ENCODE measurements at regions not wholly inside any gene's neighbourhood (a gene's known extent, or its start where the extent isn't known, plus 50 kb on each side); places are given as distances from the start of the nearest gene placed in this dataset.
"Not testable (repeated sequence)": the region's sequence is repeated elsewhere in the genome, so short reads cannot be mapped to it uniquely, and the experiment has no call there.

GRCh38 chr2:2728635-2729034, 397.6 kb upstream of the MYT1L start:
- H4K5ac ChIP-seq (ENCODE audit: low read length), result no peak overlapping the region
- H3K4me3 ChIP-seq (ENCODE audit: low read length), result no peak overlapping the region
- H3K4ac ChIP-seq (ENCODE audit: low read depth, low read length), result no peak overlapping the region
- no peak overlapping the region for H2AK5ac ChIP-seq (ENCODE audit: low read length)
- no CpG with 5 or more reads among the region's 18 CpGs for WGBS (ENCODE audit: extremely low coverage, insufficient coverage, low lambda C conversion rate)
- no peak overlapping the region for H3K56ac ChIP-seq (ENCODE audit: low read length)
- H3K79me1 ChIP-seq (ENCODE audit: low read length), result no peaks in the 10 kb centered on the region
- H3K9ac ChIP-seq (ENCODE audit: low read length), result no peak overlapping the region
- H2BK15ac ChIP-seq (replicated peaks; ENCODE audit: low read depth), result no peak overlapping the region
- H2BK120ac ChIP-seq (ENCODE audit: low read depth, low read length), result no peak overlapping the region
- no peak overlapping the region for H3K4me2 ChIP-seq (ENCODE audit: low read length)
- no peak overlapping the region for H3K27ac ChIP-seq (ENCODE audit: low read depth, low read length)
- no peak overlapping the region for H3K18ac ChIP-seq (ENCODE audit: low read length)
- no peaks in the 10 kb centered on the region for H3K27me3 ChIP-seq (ENCODE audit: insufficient read depth, low read length, poor library complexity)
- H3K23ac ChIP-seq (ENCODE audit: low read length), result no peak overlapping the region
- no peak overlapping the region for H4K8ac ChIP-seq (ENCODE audit: low read depth, low read length)
- H3K79me2 ChIP-seq (ENCODE audit: control insufficient read depth, insufficient read depth, low read length), result no peaks in the 10 kb centered on the region
- no peaks in the 10 kb centered on the region for H3K36me3 ChIP-seq (ENCODE audit: control insufficient read depth, insufficient read depth, low read length)
- no peaks in the 10 kb centered on the region for H3K4me1 ChIP-seq (ENCODE audit: control insufficient read depth, low read depth, low read length)
- H2BK5ac ChIP-seq (ENCODE audit: low read length), result no peak overlapping the region
- no peak for DNase-seq

- no peaks in the 10 kb centered on the region for H3K4me1 ChIP-seq (ENCODE audit: control insufficient read depth, low read depth, low read length)
- no peak overlapping the region for H2BK5ac ChIP-seq (ENCODE audit: low read length)
- H3K79me1 ChIP-seq (ENCODE audit: low read length), result no peaks in the 10 kb centered on the region
- no peak overlapping the region for H2BK15ac ChIP-seq (replicated peaks; ENCODE audit: low read depth)
- H2BK120ac ChIP-seq (ENCODE audit: low read depth, low read length), result no peak overlapping the region
- H3K9ac ChIP-seq (ENCODE audit: low read length), result no peak overlapping the region
- H3K27ac ChIP-seq (ENCODE audit: low read depth, low read length), result no peak overlapping the region
- no peaks in the 10 kb centered on the region for H3K27me3 ChIP-seq (ENCODE audit: insufficient read depth, low read length, poor library complexity)
- no peak overlapping the region for H3K4me2 ChIP-seq (ENCODE audit: low read length)
- no peak overlapping the region for H4K5ac ChIP-seq (ENCODE audit: low read length)
- no peak overlapping the region for H2AK5ac ChIP-seq (ENCODE audit: low read length)
- H3K36me3 ChIP-seq (ENCODE audit: control insufficient read depth, insufficient read depth, low read length), result no peaks in the 10 kb centered on the region
- WGBS (ENCODE audit: extremely low coverage, insufficient coverage, low lambda C conversion rate), result no CpG with 5 or more reads among the region's 18 CpGs
- no peak overlapping the region for H3K4ac ChIP-seq (ENCODE audit: low read depth, low read length)
- no peak overlapping the region for H3K4me3 ChIP-seq (ENCODE audit: low read length)
- H3K23ac ChIP-seq (ENCODE audit: low read length), result no peak overlapping the region
- no peaks in the 10 kb centered on the region for H3K79me2 ChIP-seq (ENCODE audit: control insufficient read depth, insufficient read depth, low read length)
- H3K18ac ChIP-seq (ENCODE audit: low read length), result no peak overlapping the region
- DNase-seq, result no peak
- H4K8ac ChIP-seq (ENCODE audit: low read depth, low read length), result no peak overlapping the region
- H3K56ac ChIP-seq (ENCODE audit: low read length), result no peak overlapping the region
These were observed 396.9 kb upstream of the MYT1L start for GRCh38 chr2:2727876-2728511.

DNA sequence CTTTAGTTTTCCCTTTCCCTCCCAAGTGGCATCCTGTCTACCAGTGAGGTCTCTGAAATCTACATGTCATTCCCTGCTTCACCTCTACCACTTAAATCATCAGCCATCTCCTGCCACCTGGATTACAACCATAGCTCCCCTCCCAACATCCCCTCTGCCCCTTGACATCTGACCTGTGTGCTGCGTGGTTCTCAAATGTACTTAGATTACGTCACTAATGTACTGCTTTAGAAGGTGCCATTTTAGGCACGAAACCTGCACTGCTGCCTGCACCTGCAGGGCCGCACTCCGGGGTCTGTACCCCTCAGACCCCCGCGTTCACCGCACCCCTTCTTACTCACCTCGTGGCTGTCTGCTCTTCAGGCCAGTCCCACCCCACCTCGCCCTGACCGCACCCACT, 395.1 kb upstream of the MYT1L start:
- WGBS (ENCODE audit: extremely low coverage, insufficient coverage, low lambda C conversion rate), result no CpG with 5 or more reads among the region's 11 CpGs
- H3K4me3 ChIP-seq (ENCODE audit: low read length), result no peak overlapping the region
- no peak overlapping the region for H2AK5ac ChIP-seq (ENCODE audit: low read length)
- H2BK15ac ChIP-seq (replicated peaks; ENCODE audit: low read depth), result no peak overlapping the region
- no peak overlapping the region for H3K9ac ChIP-seq (ENCODE audit: low read length)
- DNase-seq, result no peak
- no peak overlapping the region for H3K4me2 ChIP-seq (ENCODE audit: low read length)
- no peak overlapping the region for H3K23ac ChIP-seq (ENCODE audit: low read length)
- H4K5ac ChIP-seq (ENCODE audit: low read length), result no peak overlapping the region
- no peak overlapping the region for H4K8ac ChIP-seq (ENCODE audit: low read depth, low read length)
- no peaks in the 10 kb centered on the region for H3K36me3 ChIP-seq (ENCODE audit: control insufficient read depth, insufficient read depth, low read length)
- no peak overlapping the region for H2BK120ac ChIP-seq (ENCODE audit: low read depth, low read length)
- H3K18ac ChIP-seq (ENCODE audit: low read length), result no peak overlapping the region
- no peak overlapping the region for H3K4ac ChIP-seq (ENCODE audit: low read depth, low read length)
- no peak overlapping the region for H3K56ac ChIP-seq (ENCODE audit: low read length)
- H3K79me1 ChIP-seq (ENCODE audit: low read length), result no peaks in the 10 kb centered on the region
- no peak overlapping the region for H2BK5ac ChIP-seq (ENCODE audit: low read length)
- no peaks in the 10 kb centered on the region for H3K27me3 ChIP-seq (ENCODE audit: insufficient read depth, low read length, poor library complexity)
- no peaks in the 10 kb centered on the region for H3K79me2 ChIP-seq (ENCODE audit: control insufficient read depth, insufficient read depth, low read length)
- no peaks in the 10 kb centered on the region for H3K4me1 ChIP-seq (ENCODE audit: control insufficient read depth, low read depth, low read length)
- H3K27ac ChIP-seq (ENCODE audit: low read depth, low read length), result no peak overlapping the region

DNA sequence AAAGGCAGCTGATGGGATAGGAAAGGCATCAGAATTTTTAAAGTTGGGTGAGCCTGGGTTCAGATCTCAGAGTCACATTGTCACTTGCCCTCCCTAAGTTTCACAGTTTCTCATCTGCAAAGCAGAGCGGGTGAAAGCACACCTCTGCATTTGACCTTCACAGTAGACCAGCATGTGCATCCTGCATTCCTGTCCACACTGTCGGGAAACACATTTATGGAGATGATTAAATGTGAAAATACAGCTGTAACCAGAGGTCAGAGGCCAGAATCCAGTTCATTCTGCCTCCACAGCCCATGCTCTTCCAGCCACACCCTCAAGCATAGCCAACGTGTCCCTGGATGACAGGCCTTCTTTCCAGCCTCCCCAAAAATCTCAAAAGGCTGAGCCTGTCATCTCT, 392.0 kb upstream of the MYT1L start:
- Histone ChIP-seq H2BK120ac (ENCODE audit: low read depth, low read length) (no peak overlapping the region), H3K79me2 (ENCODE audit: control insufficient read depth, insufficient read depth, low read length) (no peaks in the 10 kb centered on the region), H3K4me3 (ENCODE audit: low read length) (no peak overlapping the region), H3K4ac (ENCODE audit: low read depth, low read length) (no peak overlapping the region), H3K79me1 (ENCODE audit: low read length) (no peaks in the 10 kb centered on the region), H3K36me3 (ENCODE audit: control insufficient read depth, insufficient read depth, low read length) (no peaks in the 10 kb centered on the region), H3K18ac (ENCODE audit: low read length) (no peak overlapping the region), H3K27me3 (ENCODE audit: insufficient read depth, low read length, poor library complexity) (no peaks in the 10 kb centered on the region), H3K9ac (ENCODE audit: low read length) (no peak overlapping the region), H3K23ac (ENCODE audit: low read length) (no peak overlapping the region), H3K27ac (ENCODE audit: low read depth, low read length) (no peak overlapping the region), H4K8ac (ENCODE audit: low read depth, low read length) (no peak overlapping the region), H4K5ac (ENCODE audit: low read length) (no peak overlapping the region), H3K4me2 (ENCODE audit: low read length) (no peak overlapping the region), H2AK5ac (ENCODE audit: low read length) (no peak overlapping the region), H2BK15ac (replicated peaks; ENCODE audit: low read depth) (no peak overlapping the region), H3K4me1 (ENCODE audit: control insufficient read depth, low read depth, low read length) (no peaks in the 10 kb centered on the region), H3K56ac (ENCODE audit: low read length) (no peak overlapping the region), H2BK5ac (ENCODE audit: low read length) (no peak overlapping the region)
- no peak for DNase-seq
- no CpG with 5 or more reads among the region's 3 CpGs for WGBS (ENCODE audit: extremely low coverage, insufficient coverage, low lambda C conversion rate)

GRCh38 chr2:2721296-2721835, 390.3 kb upstream of the MYT1L start:
- no peak overlapping the region for H3K4me3 ChIP-seq (ENCODE audit: low read length)
- H2BK15ac ChIP-seq (replicated peaks; ENCODE audit: low read depth), result no peak overlapping the region
- no peak overlapping the region for H4K5ac ChIP-seq (ENCODE audit: low read length)
- no peak for DNase-seq
- H3K56ac ChIP-seq (ENCODE audit: low read length), result no peak overlapping the region
- H4K8ac ChIP-seq (ENCODE audit: low read depth, low read length), result no peak overlapping the region
- H3K4me1 ChIP-seq (ENCODE audit: control insufficient read depth, low read depth, low read length), result no peaks in the 10 kb centered on the region
- no peaks in the 10 kb centered on the region for H3K36me3 ChIP-seq (ENCODE audit: control insufficient read depth, insufficient read depth, low read length)
- no peak overlapping the region for H3K9ac ChIP-seq (ENCODE audit: low read length)
- H3K27me3 ChIP-seq (ENCODE audit: insufficient read depth, low read length, poor library complexity), result no peaks in the 10 kb centered on the region
- H3K79me2 ChIP-seq (ENCODE audit: control insufficient read depth, insufficient read depth, low read length), result no peaks in the 10 kb centered on the region
- H2BK120ac ChIP-seq (ENCODE audit: low read depth, low read length), result no peak overlapping the region
- H3K18ac ChIP-seq (ENCODE audit: low read length), result no peak overlapping the region
- WGBS (ENCODE audit: extremely low coverage, insufficient coverage, low lambda C conversion rate), result no CpG with 5 or more reads among the region's 23 CpGs
- H3K4me2 ChIP-seq (ENCODE audit: low read length), result no peak overlapping the region
- H3K23ac ChIP-seq (ENCODE audit: low read length), result no peak overlapping the region
- no peak overlapping the region for H3K4ac ChIP-seq (ENCODE audit: low read depth, low read length)
- H3K27ac ChIP-seq (ENCODE audit: low read depth, low read length), result no peak overlapping the region
- H2AK5ac ChIP-seq (ENCODE audit: low read length), result no peak overlapping the region
- no peaks in the 10 kb centered on the region for H3K79me1 ChIP-seq (ENCODE audit: low read length)
- no peak overlapping the region for H2BK5ac ChIP-seq (ENCODE audit: low read length)

- not testable (repeated sequence) for H3K79me1 ChIP-seq (ENCODE audit: low read length); H3K4me2 ChIP-seq (ENCODE audit: low read length); H3K4me1 ChIP-seq (ENCODE audit: control insufficient read depth, low read depth, low read length); H2AK5ac ChIP-seq (ENCODE audit: low read length); DNase-seq; H3K36me3 ChIP-seq (ENCODE audit: control insufficient read depth, insufficient read depth, low read length); H4K5ac ChIP-seq (ENCODE audit: low read length); H3K27ac ChIP-seq (ENCODE audit: low read depth, low read length); H3K79me2 ChIP-seq (ENCODE audit: control insufficient read depth, insufficient read depth, low read length); H2BK5ac ChIP-seq (ENCODE audit: low read length); H3K56ac ChIP-seq (ENCODE audit: low read length); H3K4ac ChIP-seq (ENCODE audit: low read depth, low read length); H3K4me3 ChIP-seq (ENCODE audit: low read length); H3K27me3 ChIP-seq (ENCODE audit: insufficient read depth, low read length, poor library complexity); H3K18ac ChIP-seq (ENCODE audit: low read length); H3K23ac ChIP-seq (ENCODE audit: low read length); H2BK15ac ChIP-seq (replicated peaks; ENCODE audit: low read depth); H2BK120ac ChIP-seq (ENCODE audit: low read depth, low read length); H3K9ac ChIP-seq (ENCODE audit: low read length); H4K8ac ChIP-seq (ENCODE audit: low read depth, low read length)
- WGBS (ENCODE audit: extremely low coverage, insufficient coverage, low lambda C conversion rate), result no CpG with 5 or more reads among the region's 14 CpGs
These were observed 389.7 kb upstream of the MYT1L start for GRCh38 chr2:2720806-2721205.

Measured in mesendoderm (in vitro differentiated cells).